Karpas-422 (cell line): ENCODE measurements at regions not wholly inside any gene's neighbourhood (a gene's known extent, or its start where the extent isn't known, plus 50 kb on each side); places are given as distances from the start of the nearest gene placed in this dataset.

Experiments used
- DNase-seq: peaks from one replicate; pipeline ENCODE4 v3.0.0-alpha.2; 2015
- H2AFZ ChIP-seq: fragments of 200-600 bp; sonication (generic); 2 replicates; pipeline ENCODE4 v1.6.1; 2014; ENCODE audit warnings: antibody characterized with exemption, low read length, mixed read lengths
- H3K27ac ChIP-seq: fragments of 200-600 bp; sonication (generic); 2 replicates; pipeline ENCODE4 v1.5.1; 2014; ENCODE audit warnings: mild to moderate bottlenecking, low read length, moderate library complexity
- H3K27me3 ChIP-seq: fragments of 200-600 bp; sonication (generic); 2 replicates; pipeline ENCODE4 v1.6.1; 2014; ENCODE audit warnings: low read length, mixed read lengths
- H3K36me3 ChIP-seq: fragments of 200-600 bp; sonication (generic); 2 replicates; pipeline ENCODE4 v1.6.1; 2014; ENCODE audit warnings: low read length, mixed read lengths; ENCODE audit not compliant: insufficient read depth
- H3K4me1 ChIP-seq: fragments of 200-600 bp; sonication (generic); 2 replicates; pipeline ENCODE4 v1.6.1; 2014; ENCODE audit warnings: mild to moderate bottlenecking, low read length, mixed read lengths
- H3K4me2 ChIP-seq: fragments of 200-600 bp; sonication (generic); 2 replicates; pipeline ENCODE4 v1.6.1; 2014; ENCODE audit warnings: low read length, low read depth, mild to moderate bottlenecking; ENCODE audit not compliant: poor library complexity, severe bottlenecking
- H3K4me3 ChIP-seq: fragments of 200-600 bp; sonication (generic); 2 replicates; pipeline ENCODE4 v1.5.1; 2014; ENCODE audit warnings: mild to moderate bottlenecking, antibody characterized with exemption, low read length, mixed read lengths
- H3K79me2 ChIP-seq: fragments of 200-600 bp; sonication (generic); 2 replicates; pipeline ENCODE4 v1.6.1; 2014; ENCODE audit warnings: mild to moderate bottlenecking, low read length, mixed read lengths
- H3K9ac ChIP-seq: fragments of 200-600 bp; sonication (generic); 2 replicates; pipeline ENCODE4 v1.6.0; 2014; ENCODE audit warnings: low read length
- H3K9me2 ChIP-seq: fragments of 200-600 bp; sonication (generic), shearing (Covaris generic); replicated peaks from 2 replicates; pipeline ENCODE4 v1.6.0; 2014; ENCODE audit warnings: mild to moderate bottlenecking, low read length, moderate library complexity; ENCODE audit not compliant: insufficient read depth
- H3K9me3 ChIP-seq: fragments of 300-700, 200-600 bp; sonication (generic); 2 replicates; pipeline ENCODE4 v1.6.1; 2014; ENCODE audit warnings: low read length, mixed read lengths
- H4K20me1 ChIP-seq: fragments of 200-600 bp; sonication (generic); 2 replicates; pipeline ENCODE4 v1.6.1; 2014; ENCODE audit warnings: mild to moderate bottlenecking, antibody characterized with exemption, low read length, low read depth; ENCODE audit not compliant: insufficient read depth

- no peaks in the 10 kb centered on the region for H3K36me3 ChIP-seq
- no peaks in the 10 kb centered on the region for H3K4me1 ChIP-seq
- no peaks in the 10 kb centered on the region for H3K9me2 ChIP-seq
- no peaks in the 10 kb centered on the region; the same call in 1 of the 2 replicates for H3K9me3 ChIP-seq
- H3K4me3 ChIP-seq: no peak overlapping the region
- no peaks in the 10 kb centered on the region for H4K20me1 ChIP-seq
- no peak overlapping the region for H3K4me2 ChIP-seq
- H3K27me3 ChIP-seq: no peaks in the 10 kb centered on the region
- no peak overlapping the region for H2AFZ ChIP-seq
- no peak overlapping the region for H3K9ac ChIP-seq
- no peak for DNase-seq
- H3K79me2 ChIP-seq: no peaks in the 10 kb centered on the region
- H3K27ac ChIP-seq: no peak overlapping the region
These were observed 753.5 kb upstream of the PABPC4L start for GRCh38 chr4:134955059-134955458.

GRCh38 chr4:134952775-134953174, 751.2 kb upstream of the PABPC4L start:
- Histone ChIP-seq H3K27ac (no peak overlapping the region), H3K36me3 (no peaks in the 10 kb centered on the region), H3K27me3 (no peaks in the 10 kb centered on the region), H3K4me3 (no peak overlapping the region), H3K79me2 (no peaks in the 10 kb centered on the region), H3K9ac (no peak overlapping the region), H3K4me2 (no peak overlapping the region), H3K4me1 (no peaks in the 10 kb centered on the region), H2AFZ (no peak overlapping the region), H3K9me3 (no peaks in the 10 kb centered on the region; the same call in none of the 2 replicates), H3K9me2 (no peaks in the 10 kb centered on the region), H4K20me1 (no peaks in the 10 kb centered on the region)
- DNase-seq: no peak

- no peak for DNase-seq
- Histone ChIP-seq H3K9me2 (no peaks in the 10 kb centered on the region), H3K27ac (no peak overlapping the region), H3K36me3 (no peaks in the 10 kb centered on the region), H4K20me1 (no peaks in the 10 kb centered on the region), H3K9me3 (no peaks in the 10 kb centered on the region; the same call in none of the 2 replicates), H3K27me3 (no peaks in the 10 kb centered on the region), H3K4me1 (no peaks in the 10 kb centered on the region), H3K79me2 (no peaks in the 10 kb centered on the region), H3K4me3 (no peak overlapping the region), H3K4me2 (no peak overlapping the region), H2AFZ (no peak overlapping the region), H3K9ac (no peak overlapping the region)
These were observed 750.7 kb upstream of the PABPC4L start for GRCh38 chr4:134952305-134952704.

GRCh38 chr4:134948110-134948642, 746.6 kb upstream of the PABPC4L start:
- no peak for DNase-seq
- Histone ChIP-seq H3K9me3 (no peaks in the 10 kb centered on the region; the same call in none of the 2 replicates), H3K9ac (no peak overlapping the region), H3K4me3 (no peak overlapping the region), H2AFZ (no peak overlapping the region), H3K4me1 (no peaks in the 10 kb centered on the region), H3K79me2 (no peaks in the 10 kb centered on the region), H3K36me3 (no peaks in the 10 kb centered on the region), H3K27me3 (no peaks in the 10 kb centered on the region), H4K20me1 (no peaks in the 10 kb centered on the region), H3K4me2 (no peak overlapping the region), H3K27ac (no peak overlapping the region), H3K9me2 (no peaks in the 10 kb centered on the region)

GRCh38 chr4:134944115-134944514, 742.5 kb upstream of the PABPC4L start:
- H3K4me3 ChIP-seq: no peak overlapping the region
- H3K79me2 ChIP-seq: no peaks in the 10 kb centered on the region
- DNase-seq: no peak
- H3K27ac ChIP-seq: no peak overlapping the region
- no peak overlapping the region for H2AFZ ChIP-seq
- no peak overlapping the region for H3K4me2 ChIP-seq
- H3K27me3 ChIP-seq: no peaks in the 10 kb centered on the region
- H3K4me1 ChIP-seq: no peaks in the 10 kb centered on the region
- H3K36me3 ChIP-seq: no peaks in the 10 kb centered on the region
- H3K9ac ChIP-seq: no peak overlapping the region
- no peaks in the 10 kb centered on the region for H4K20me1 ChIP-seq
- H3K9me3 ChIP-seq: peaks cover 3% of the 10 kb centered on the region
- no peaks in the 10 kb centered on the region for H3K9me2 ChIP-seq

GRCh38 chr4:134936014-134936413, 734.4 kb upstream of the PABPC4L start:
- no peak overlapping the region for H3K9ac ChIP-seq
- no peak overlapping the region for H2AFZ ChIP-seq
- H3K27ac ChIP-seq: no peak overlapping the region
- H3K36me3 ChIP-seq: no peaks in the 10 kb centered on the region
- H3K79me2 ChIP-seq: no peaks in the 10 kb centered on the region
- H3K9me2 ChIP-seq: no peaks in the 10 kb centered on the region
- H3K4me3 ChIP-seq: no peak overlapping the region
- H3K4me1 ChIP-seq: no peaks in the 10 kb centered on the region
- no peaks in the 10 kb centered on the region for H3K27me3 ChIP-seq
- no peak overlapping the region for H3K4me2 ChIP-seq
- DNase-seq: no peak
- no peaks in the 10 kb centered on the region; the same call in 1 of the 2 replicates for H3K9me3 ChIP-seq
- H4K20me1 ChIP-seq: no peaks in the 10 kb centered on the region

GRCh38 chr4:134935320-134935719, 733.7 kb upstream of the PABPC4L start:
- Histone ChIP-seq H3K9me3 (no peaks in the 10 kb centered on the region; the same call in 1 of the 2 replicates), H3K27ac (no peak overlapping the region), H3K4me3 (no peak overlapping the region), H2AFZ (no peak overlapping the region), H3K9me2 (no peaks in the 10 kb centered on the region), H3K36me3 (no peaks in the 10 kb centered on the region), H3K4me1 (no peaks in the 10 kb centered on the region), H3K4me2 (no peak overlapping the region), H3K79me2 (no peaks in the 10 kb centered on the region), H3K27me3 (no peaks in the 10 kb centered on the region), H3K9ac (no peak overlapping the region), H4K20me1 (no peaks in the 10 kb centered on the region)
- DNase-seq: peak; percentile 65

GRCh38 chr4:134934036-134934808, 732.6 kb upstream of the PABPC4L start:
- no peaks in the 10 kb centered on the region for H3K27me3 ChIP-seq

More at GRCh38 chr4:134934036-134934808, 732.6 kb upstream of the PABPC4L start:
- no peak for DNase-seq
- Histone ChIP-seq H3K4me1 (no peaks in the 10 kb centered on the region), H3K9ac (no peak overlapping the region), H3K36me3 (no peaks in the 10 kb centered on the region), H3K4me2 (no peak overlapping the region), H3K79me2 (no peaks in the 10 kb centered on the region), H3K9me3 (no peaks in the 10 kb centered on the region), H4K20me1 (no peaks in the 10 kb centered on the region), H3K27ac (no peak overlapping the region), H2AFZ (no peak overlapping the region), H3K4me3 (no peak overlapping the region), H3K9me2 (no peaks in the 10 kb centered on the region)
